WERI-Rb-1 (cell line): ENCODE measurements at regions not wholly inside any gene's neighbourhood (a gene's known extent, or its start where the extent isn't known, plus 50 kb on each side); places are given as distances from the start of the nearest gene placed in this dataset.

Source experiments
- DNase-seq: peaks from one replicate; pipeline ENCODE4 v3.0.0-alpha.2; 2020
- H3K27ac ChIP-seq: fragments of 250-450 bp; sonication (Bioruptor Pico); 2 replicates; pipeline ENCODE4 v1.5.1; 2020; ENCODE audit warnings: mild to moderate bottlenecking, moderate library complexity
- H3K27me3 ChIP-seq: fragments of 250-450 bp; sonication (Bioruptor Pico); 2 replicates; pipeline ENCODE4 v1.5.1; 2021; ENCODE audit warnings: mild to moderate bottlenecking, low read depth, moderate library complexity; ENCODE audit not compliant: insufficient read depth, severe bottlenecking
- H3K36me3 ChIP-seq: fragments of 250-450 bp; sonication (Bioruptor Pico); 2 replicates; pipeline ENCODE4 v1.5.1; 2020; ENCODE audit warnings: mild to moderate bottlenecking, moderate library complexity
- H3K4me3 ChIP-seq: 2 replicates; pipeline ENCODE4 v1.5.1; 2011; ENCODE audit warnings: low read depth, mild to moderate bottlenecking, control low read depth, low read length
- H3K9me3 ChIP-seq: fragments of 250-450 bp; sonication (Bioruptor Pico); 2 replicates; pipeline ENCODE4 v1.5.1; 2021; ENCODE audit warnings: mild to moderate bottlenecking, moderate library complexity; ENCODE audit not compliant: severe bottlenecking
- CTCF ChIP-seq: IDR thresholded peaks from 2 replicates; pipeline ENCODE4 v1.5.1; 2011; ENCODE audit warnings: low read depth, mild to moderate bottlenecking, control low read depth, inconsistent platforms, low read length

GRCh38 chr9:20208226-20208625 is 414.1 kb downstream of the MLLT3 start:
- H3K27ac ChIP-seq = no peak overlapping the region
- DNase-seq = no peak
- no peaks in the 10 kb centered on the region for H3K9me3 ChIP-seq
- H3K27me3 ChIP-seq = no peaks in the 10 kb centered on the region
- no peak overlapping the region for H3K4me3 ChIP-seq
- no peak for TF ChIP-seq CTCF
- no peaks in the 10 kb centered on the region for H3K36me3 ChIP-seq

GRCh38 chr9:20207176-20207575 is 415.1 kb downstream of the MLLT3 start:
- no peak for DNase-seq
- Histone ChIP-seq H3K27me3 (no peaks in the 10 kb centered on the region), H3K4me3 (no peak overlapping the region), H3K36me3 (no peaks in the 10 kb centered on the region), H3K9me3 (no peaks in the 10 kb centered on the region), H3K27ac (no peak overlapping the region)
- TF ChIP-seq CTCF = no peak

GRCh38 chr9:20205821-20206220 is 416.5 kb downstream of the MLLT3 start:
- no peak overlapping the region for H3K4me3 ChIP-seq
- no peaks in the 10 kb centered on the region for H3K27me3 ChIP-seq
- no peak for TF ChIP-seq CTCF
- no peak for DNase-seq
- H3K27ac ChIP-seq = no peak overlapping the region
- H3K9me3 ChIP-seq = no peaks in the 10 kb centered on the region
- no peaks in the 10 kb centered on the region for H3K36me3 ChIP-seq

- DNase-seq = peak; percentile 17
- no peak overlapping the region for H3K27ac ChIP-seq
- H3K4me3 ChIP-seq = no peak overlapping the region
- no peaks in the 10 kb centered on the region for H3K27me3 ChIP-seq
- no peaks in the 10 kb centered on the region for H3K36me3 ChIP-seq
- no peaks in the 10 kb centered on the region for H3K9me3 ChIP-seq
- TF ChIP-seq CTCF = no peak
Measured at GRCh38 chr9:20200991-20201431, 412.2 kb upstream of the SLC24A2 start.

- Histone ChIP-seq H3K36me3 (no peaks in the 10 kb centered on the region), H3K27ac (no peak overlapping the region), H3K27me3 (no peaks in the 10 kb centered on the region), H3K4me3 (no peak overlapping the region), H3K9me3 (no peaks in the 10 kb centered on the region)
- TF ChIP-seq CTCF = no peak
- no peak for DNase-seq
Measured at GRCh38 chr9:20200581-20200980, 411.7 kb upstream of the SLC24A2 start.

- TF ChIP-seq CTCF = no peak
- H3K27ac ChIP-seq = peak overlapping the region; percentile 68
- peaks cover 6% of the 10 kb centered on the region for H3K9me3 ChIP-seq
- H3K27me3 ChIP-seq = no peaks in the 10 kb centered on the region
- H3K4me3 ChIP-seq = no peak overlapping the region
- no peaks in the 10 kb centered on the region for H3K36me3 ChIP-seq
- no peak for DNase-seq
Measured at GRCh38 chr9:20199111-20199510, 410.3 kb upstream of the SLC24A2 start.
